ENCODE measurements at regions not wholly inside any gene's neighbourhood (a gene's known extent, or its start where the extent isn't known, plus 50 kb on each side); places are given as distances from the start of the nearest gene placed in this dataset.
"Not testable (repeated sequence)": the region's sequence is repeated elsewhere in the genome, so short reads cannot be mapped to it uniquely, and the experiment has no call there.

GRCh38 chr4:14336656-14337055 lies 665.6 kb upstream of the CPEB2 start:
- no peak for DNase-seq

GRCh38 chr4:14337892-14338584 lies 664.2 kb upstream of the CPEB2 start:
- no peak for DNase-seq

GRCh38 chr4:14338585-14339265 lies 663.6 kb upstream of the CPEB2 start:
- no peak for DNase-seq

- no peak for DNase-seq
These were observed 662.6 kb upstream of the CPEB2 start for GRCh38 chr4:14339715-14340114.

- DNase-seq, result no peak
These were observed 662.0 kb upstream of the CPEB2 start for GRCh38 chr4:14340321-14340720.

DNA sequence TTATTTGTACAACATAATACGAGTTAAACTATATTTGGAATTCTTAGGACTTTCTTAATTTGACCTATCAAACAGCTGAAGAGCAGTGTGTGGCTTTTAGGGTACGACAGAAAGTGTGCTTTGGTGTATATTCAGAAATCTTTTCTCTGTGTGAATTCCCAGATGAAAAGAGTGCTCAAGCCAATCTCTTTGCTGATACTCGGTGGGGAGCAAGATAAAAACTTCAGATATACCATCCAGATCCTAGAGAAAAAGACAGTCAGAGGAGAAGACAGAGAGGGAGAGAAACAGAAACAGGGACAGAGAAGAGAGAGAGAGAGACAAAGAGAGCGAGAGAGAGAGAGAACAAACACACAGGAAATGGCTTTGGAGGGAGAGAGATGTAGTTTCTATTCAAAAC lies 658.3 kb upstream of the CPEB2 start:
- no peak for DNase-seq

- no peak for DNase-seq
These were observed 656.9 kb upstream of the CPEB2 start for GRCh38 chr4:14345356-14345775.

DNA sequence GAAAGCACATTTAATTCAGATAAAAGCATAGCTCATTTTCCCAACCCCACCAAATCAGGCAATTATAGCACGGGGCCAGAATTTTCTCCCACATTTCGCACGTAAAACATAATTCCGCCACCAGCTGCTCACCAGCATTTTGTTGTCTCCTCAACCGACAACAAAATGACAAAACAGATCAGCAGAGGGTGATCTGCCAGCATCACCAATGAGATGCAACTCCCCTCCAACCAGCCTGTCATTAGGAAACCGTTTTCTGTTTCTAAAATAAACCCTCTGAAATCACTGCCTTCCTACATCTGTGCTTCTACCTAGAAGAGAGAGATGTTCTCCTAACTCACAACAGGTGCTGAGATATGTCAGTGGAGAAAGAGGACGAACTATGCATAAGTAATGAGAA lies 654.8 kb upstream of the CPEB2 start:
- no peak for DNase-seq

GRCh38 chr4:14348506-14348905 lies 653.8 kb upstream of the CPEB2 start:
- DNase-seq, result no peak

GRCh38 chr4:14358544-14359160 lies 643.6 kb upstream of the CPEB2 start:
- DNase-seq, result not testable (repeated sequence)

- DNase-seq, result no peak
These were observed 642.3 kb upstream of the CPEB2 start for GRCh38 chr4:14359991-14360390.

DNA sequence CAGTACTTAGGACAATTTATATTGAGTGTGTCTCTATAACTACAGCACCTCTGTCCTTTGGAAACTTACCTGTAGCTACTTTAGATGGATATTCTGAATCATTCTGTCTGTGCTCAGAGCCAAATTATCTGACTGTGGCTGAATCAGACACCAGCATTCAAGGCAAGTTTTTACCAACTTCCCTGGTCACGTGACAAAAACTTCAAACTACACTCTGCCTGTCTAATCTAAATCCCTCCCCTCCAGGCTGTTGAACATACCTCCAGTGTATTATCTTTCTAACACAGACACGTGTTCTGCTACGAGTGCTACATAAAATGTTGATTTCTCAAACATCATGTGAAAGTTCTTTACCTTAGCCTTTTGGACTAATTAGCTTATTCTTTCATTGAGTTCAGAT lies 641.2 kb upstream of the CPEB2 start:
- DNase-seq, result no peak

GRCh38 chr4:14362385-14362784 lies 639.9 kb upstream of the CPEB2 start:
- no peak for DNase-seq

GRCh38 chr4:14364953-14365536 lies 637.2 kb upstream of the CPEB2 start:
- DNase-seq, result no peak

DNA sequence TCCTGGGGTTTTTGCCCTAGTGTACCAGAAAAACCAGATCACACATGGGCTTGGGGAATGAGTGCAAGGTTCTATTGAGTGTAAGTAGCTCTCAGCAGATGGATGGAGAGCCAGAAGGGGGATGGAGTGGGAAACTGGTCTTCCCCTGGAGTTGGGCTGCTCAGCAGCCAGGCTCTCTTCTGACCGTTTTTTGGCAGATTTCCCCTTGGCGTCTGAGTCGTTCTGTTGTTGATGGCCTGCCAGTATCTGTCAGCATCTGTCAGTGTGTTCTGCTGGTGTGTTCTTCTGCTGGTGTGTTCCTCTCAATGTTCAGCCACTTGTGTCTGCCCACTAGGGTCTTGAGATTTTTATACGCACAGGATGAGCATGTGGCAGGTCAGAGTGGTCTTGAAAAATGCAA lies 633.9 kb upstream of the CPEB2 start:
- no peak for DNase-seq

DNA sequence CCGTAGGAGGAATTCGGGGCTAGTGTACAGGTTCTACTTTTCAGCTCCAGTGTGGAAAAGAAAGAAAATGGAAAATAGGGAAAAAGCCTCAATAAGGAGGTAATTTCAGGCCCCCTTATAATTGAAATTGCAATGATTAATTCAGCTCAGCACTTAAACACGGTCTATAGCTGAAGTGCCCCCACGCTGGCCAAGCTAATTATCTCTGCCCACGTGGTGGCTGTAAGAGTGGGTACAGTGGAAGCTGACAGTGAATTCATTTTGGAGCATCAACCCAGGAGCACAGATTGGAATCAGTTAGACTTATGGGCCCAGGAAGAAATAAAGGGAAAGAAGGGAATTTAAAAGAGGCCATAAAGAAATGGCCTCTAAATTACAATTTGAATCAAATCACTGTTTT lies 631.1 kb upstream of the CPEB2 start:
- no peak for DNase-seq

DNA sequence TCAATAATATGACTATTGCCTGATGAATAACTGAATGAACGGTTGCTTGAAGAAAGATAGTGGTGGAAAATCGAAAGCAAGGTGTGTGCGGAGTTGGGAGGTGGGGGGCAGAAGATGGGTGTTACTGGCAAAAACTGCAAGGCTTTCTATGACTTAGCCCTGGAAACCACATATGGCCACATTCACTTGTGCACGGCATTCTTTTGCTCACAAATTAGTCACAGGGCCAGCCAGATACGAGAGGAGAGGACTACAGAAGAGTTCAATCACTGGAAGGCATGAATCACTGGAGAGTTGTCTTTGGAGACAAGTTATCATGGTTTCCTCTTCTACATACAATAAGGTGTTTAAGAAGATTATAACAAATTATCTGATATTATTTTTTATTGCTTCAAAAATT lies 626.5 kb upstream of the CPEB2 start:
- no peak for DNase-seq

- DNase-seq, result no peak
These were observed 623.1 kb upstream of the CPEB2 start for GRCh38 chr4:14379183-14379582.

DNA sequence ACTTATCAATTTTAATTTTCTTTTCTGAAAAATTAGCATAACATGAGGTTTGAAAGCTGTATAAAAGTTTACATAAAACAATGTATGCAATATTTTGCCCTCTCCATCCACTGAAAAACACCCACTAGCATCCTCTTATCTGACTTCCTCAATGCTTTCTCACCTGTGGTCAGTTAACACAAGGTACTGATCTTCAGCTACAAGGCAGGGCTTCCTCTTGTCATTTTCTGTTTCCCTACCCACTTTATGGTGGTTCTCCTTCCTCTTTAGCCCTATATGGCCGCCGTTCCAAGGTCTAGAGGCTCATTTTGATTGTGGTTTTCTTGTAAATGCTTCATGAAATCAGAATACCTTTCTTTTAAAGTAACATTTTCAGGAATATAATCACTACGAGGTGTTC lies 618.6 kb upstream of the CPEB2 start:
- DNase-seq, result no peak

DNA sequence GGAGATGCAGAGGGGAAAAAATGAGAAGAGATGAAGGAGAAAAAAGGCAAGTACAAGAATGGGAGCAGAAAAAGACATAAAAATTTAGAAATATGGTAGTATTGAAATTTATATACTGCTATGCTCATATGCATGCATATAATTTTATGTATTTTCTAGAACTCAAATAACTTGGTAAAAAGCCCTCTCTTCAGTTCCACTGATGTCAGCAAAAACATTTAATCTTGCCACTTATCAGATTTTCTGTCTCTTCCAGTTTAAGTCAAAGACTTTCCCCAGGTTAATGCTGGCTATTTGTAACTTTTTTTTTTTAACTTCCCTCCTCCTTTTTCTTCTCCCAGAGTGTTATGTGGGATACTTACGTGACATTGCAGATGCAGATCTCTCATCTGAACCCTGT lies 617.5 kb upstream of the CPEB2 start:
- no peak for DNase-seq

DNA sequence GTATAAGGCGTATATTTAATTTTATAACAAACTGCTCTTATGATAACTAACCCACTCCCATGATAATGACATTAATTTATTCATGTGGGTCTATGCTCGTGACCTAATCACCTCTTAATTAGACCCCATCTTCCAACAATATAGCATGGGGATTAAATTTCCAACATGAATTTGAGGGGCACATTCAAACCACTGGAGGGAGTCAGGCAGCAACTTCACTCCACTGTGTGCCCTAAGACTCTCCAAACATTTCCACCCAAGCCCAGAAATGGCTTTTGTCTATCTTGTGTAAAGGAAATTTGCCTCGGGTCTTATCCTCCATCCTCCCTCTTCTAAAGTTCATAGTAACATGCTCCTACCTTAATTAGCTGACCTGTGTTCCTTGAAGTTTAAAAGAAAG lies 616.1 kb upstream of the CPEB2 start:
- DNase-seq, result no peak

DNA sequence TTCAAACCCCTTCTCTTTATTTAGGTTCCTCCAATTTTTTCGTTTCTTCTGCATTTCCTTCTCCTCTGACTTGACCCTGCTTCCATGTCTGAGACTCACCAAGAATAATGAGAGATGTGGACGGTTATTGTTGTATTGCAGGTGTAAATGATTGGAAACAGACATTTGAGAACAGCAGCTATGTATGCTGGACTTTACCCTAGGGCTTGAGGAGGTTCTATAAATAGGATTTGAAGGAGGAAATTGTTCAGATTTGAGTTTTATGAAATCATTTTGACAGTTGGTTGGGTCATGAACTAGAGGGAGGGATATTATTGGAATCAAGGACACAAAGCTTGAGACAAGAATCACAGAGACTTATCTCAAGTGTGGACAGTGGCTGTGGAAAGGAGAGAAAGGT lies 614.6 kb upstream of the CPEB2 start:
- DNase-seq, result no peak

- DNase-seq, result no peak
These were observed 609.9 kb upstream of the CPEB2 start for GRCh38 chr4:14392378-14392777.

DNA sequence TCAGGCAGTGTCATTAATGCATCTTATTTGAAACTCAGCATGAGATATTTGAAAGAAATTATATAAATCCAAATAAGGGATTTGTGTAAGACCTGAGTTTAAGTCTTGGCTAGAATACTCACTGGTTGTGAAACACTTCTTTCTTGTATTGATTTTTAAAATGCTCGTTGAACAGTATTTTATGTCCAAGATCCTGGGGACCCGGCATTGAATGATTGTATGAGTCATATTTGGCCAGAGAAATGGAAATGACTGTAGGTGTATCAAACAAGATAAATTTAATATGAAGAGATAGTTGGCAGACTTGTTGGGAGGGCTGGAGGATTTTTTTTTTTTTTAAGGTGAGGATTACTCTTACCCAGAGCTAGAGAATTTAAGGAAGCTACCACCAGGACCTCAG lies 606.1 kb upstream of the CPEB2 start:
- no peak for DNase-seq

All from SW 1271 (cell line).